GM12892 (cell line): ENCODE measurements at regions not wholly inside any gene's neighbourhood (a gene's known extent, or its start where the extent isn't known, plus 50 kb on each side); places are given as distances from the start of the nearest gene placed in this dataset.

Experiments used
- POLR2A ChIP-seq: IDR thresholded peaks from 2 replicates; pipeline ENCODE4 v1.6.1; 2011; ENCODE audit warnings: low read depth, low read length, control low read depth
- POLR2AphosphoS5 ChIP-seq: IDR thresholded peaks from 2 replicates; pipeline ENCODE4 v1.6.1; 2011; ENCODE audit warnings: low read depth, low read length, control low read depth

DNA sequence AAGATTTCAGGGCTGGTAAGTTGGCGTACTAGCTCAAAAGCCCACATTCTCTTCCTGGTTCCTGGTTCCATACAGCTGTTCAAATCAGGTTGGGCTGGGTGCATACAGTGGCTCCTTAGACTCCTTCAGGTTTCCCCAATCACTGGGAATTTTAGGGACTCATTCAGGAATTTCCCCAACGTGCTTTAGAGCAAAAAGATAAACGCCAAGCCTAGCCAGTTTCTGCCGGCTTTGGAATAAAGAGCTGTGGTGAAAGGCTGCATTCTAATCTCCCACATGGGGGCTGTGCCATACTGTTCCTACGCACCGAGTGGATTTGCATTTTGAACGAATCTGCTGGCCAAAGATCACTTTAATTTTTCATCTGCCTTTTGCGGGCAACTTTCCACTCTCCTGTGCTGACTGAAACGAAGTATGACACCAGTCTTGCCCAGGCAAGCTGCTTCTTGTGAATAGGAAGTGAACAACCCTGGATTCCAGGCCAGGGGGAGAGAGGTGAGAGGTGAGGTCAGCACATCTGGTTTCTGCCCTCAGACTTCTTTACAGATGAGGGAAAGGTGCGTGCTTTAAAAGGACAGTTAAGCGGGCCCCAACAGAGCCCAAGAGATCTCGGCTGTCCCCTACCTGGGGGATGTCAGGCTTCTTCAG is 184.2 kb upstream of the PDZRN3 start:
- TF ChIP-seq POLR2A (no peak), POLR2AphosphoS5 (no peak)
